Neuronal stem cell (in vitro differentiated cells): ENCODE measurements at regions not wholly inside any gene's neighbourhood (a gene's known extent, or its start where the extent isn't known, plus 50 kb on each side); places are given as distances from the start of the nearest gene placed in this dataset.

Experiments used
- DNase-seq: peaks from one replicate; pipeline ENCODE4 v3.0.0-alpha.2; 2013; ENCODE audit warnings: low spot score
- H2AFZ ChIP-seq: one replicate; pipeline ENCODE4 v1.6.1; 2013; ENCODE audit warnings: mild to moderate bottlenecking, low read length, inconsistent platforms
- H2AK5ac ChIP-seq: 2 replicates; pipeline ENCODE4 v1.6.1; 2013; ENCODE audit warnings: low read depth, mild to moderate bottlenecking, inconsistent platforms, low read length, moderate library complexity, mixed read lengths
- H2BK120ac ChIP-seq: 2 replicates; pipeline ENCODE4 v1.6.1; 2013; ENCODE audit warnings: low read depth, mild to moderate bottlenecking, inconsistent platforms, low read length, moderate library complexity, mixed read lengths
- H2BK12ac ChIP-seq: one replicate; pipeline ENCODE4 v1.6.1; 2013; ENCODE audit warnings: low read length, inconsistent platforms
- H2BK15ac ChIP-seq: 2 replicates; pipeline ENCODE4 v1.6.1; 2013; ENCODE audit warnings: mild to moderate bottlenecking, low read length, inconsistent platforms, mixed read lengths
- H2BK5ac ChIP-seq: one replicate; pipeline ENCODE4 v1.6.1; 2013; ENCODE audit warnings: inconsistent platforms, mild to moderate bottlenecking, low read length, moderate library complexity
- H3K14ac ChIP-seq: one replicate; pipeline ENCODE4 v1.6.1; 2013; ENCODE audit warnings: low read length, inconsistent platforms
- H3K18ac ChIP-seq: 2 replicates; pipeline ENCODE4 v1.6.1; 2013; ENCODE audit warnings: low read length, inconsistent platforms
- H3K23ac ChIP-seq: 2 replicates; pipeline ENCODE4 v1.6.1; 2013; ENCODE audit warnings: low read depth, mild to moderate bottlenecking, mixed read lengths, low read length, inconsistent platforms; ENCODE audit not compliant: poor library complexity
- H3K27ac ChIP-seq: replicated peaks from 3 replicates; pipeline ENCODE4 v1.5.1; 2013; ENCODE audit warnings: low read length, inconsistent platforms
- H3K27me3 ChIP-seq, 3 experiments: 2 replicates each; pipeline ENCODE4 v1.6.1; 2013; ENCODE audit warnings: low read length in 3 of 3, mild to moderate bottlenecking in 2 of 3, inconsistent platforms in 1 of 3, low read depth in 1 of 3, mixed read lengths in 1 of 3, moderate library complexity in 1 of 3; ENCODE audit not compliant: control insufficient read depth in 3 of 3, insufficient read depth in 3 of 3
- H3K36me3 ChIP-seq, 2 donors: replicated peaks in 1 of 2; 2 replicates each; pipeline ENCODE4 v1.6.1; 2013; ENCODE audit warnings: low read length in 2 of 2; ENCODE audit not compliant: control insufficient read depth in 2 of 2, insufficient read depth in 2 of 2
- H3K4ac ChIP-seq: 2 replicates; pipeline ENCODE4 v1.6.1; 2013; ENCODE audit warnings: inconsistent platforms, mild to moderate bottlenecking, low read length, moderate library complexity
- H3K4me1 ChIP-seq, 2 donors: 1 replicate in 1 of 2; 2 replicates in 1 of 2; pipeline ENCODE4 v1.6.1; 2013; ENCODE audit warnings: low read length in 2 of 2, low read depth in 1 of 2; ENCODE audit not compliant: control insufficient read depth in 2 of 2, insufficient read depth in 1 of 2
- H3K4me2 ChIP-seq: one replicate; pipeline ENCODE4 v1.6.1; 2013; ENCODE audit warnings: mild to moderate bottlenecking, low read length, inconsistent platforms; ENCODE audit not compliant: insufficient read depth, poor library complexity, severe bottlenecking
- H3K4me3 ChIP-seq, 2 donors: 2 replicates each; pipeline ENCODE4 v1.5.1; 2013; ENCODE audit warnings: low read length in 2 of 2, mild to moderate bottlenecking in 2 of 2, inconsistent platforms in 1 of 2, moderate library complexity in 1 of 2
- H3K79me1 ChIP-seq: one replicate; pipeline ENCODE4 v1.6.1; 2013; ENCODE audit warnings: low read depth, mild to moderate bottlenecking, inconsistent platforms, low read length, moderate library complexity
- H3K9ac ChIP-seq: one replicate; pipeline ENCODE4 v1.6.1; 2013; ENCODE audit warnings: mild to moderate bottlenecking, low read depth, low read length, inconsistent platforms; ENCODE audit not compliant: poor library complexity
- H3K9me3 ChIP-seq, 2 donors: replicated peaks in 1 of 2; 2 replicates each; pipeline versions ENCODE3 to v1.6.1; 2013; ENCODE audit warnings: low read length in 2 of 2, mild to moderate bottlenecking in 2 of 2, inconsistent platforms in 1 of 2, low read depth in 1 of 2, mixed read lengths in 1 of 2, moderate library complexity in 1 of 2; ENCODE audit not compliant: control insufficient read depth in 2 of 2, insufficient read depth in 1 of 2
- H4K8ac ChIP-seq: one replicate; pipeline ENCODE4 v1.6.1; 2013; ENCODE audit warnings: low read depth, mild to moderate bottlenecking, inconsistent platforms, low read length, moderate library complexity
- H4K91ac ChIP-seq: one replicate; pipeline ENCODE4 v1.6.1; 2013; ENCODE audit warnings: low read length, low read depth, mild to moderate bottlenecking, inconsistent platforms; ENCODE audit not compliant: poor library complexity
- WGBS, 2 donors: extraction: QIAGEN DNeasy Blood & Tissue Kit; methylation state at CpG; one replicate each; pipeline ENCODE4 v1.1.7; 2013; ENCODE audit warnings: missing lambda C conversion rate in 2 of 2, mixed read lengths in 1 of 2; ENCODE audit not compliant: insufficient read length in 2 of 2, insufficient replicate concordance in 1 of 2; ENCODE audit errors: extremely low coverage in 2 of 2; 5-methylcytosine and 5-hydroxymethylcytosine counted together

- Histone ChIP-seq H3K4me1 (peaks cover 0 to 2% of the 10 kb centered on the region in 2 donors), H3K36me3 (no peaks in the 10 kb centered on the region), H3K4me3 (no peak overlapping the region), H3K23ac (no peak overlapping the region), H2BK12ac (no peak overlapping the region), H4K8ac (no peak overlapping the region), H3K14ac (no peak overlapping the region), H3K79me1 (no peaks in the 10 kb centered on the region), H3K9me3 (no peaks in the 10 kb centered on the region), H3K18ac (no peak overlapping the region), H2AFZ (no peak overlapping the region), H2BK15ac (no peak overlapping the region), H3K4me2 (no peak overlapping the region), H3K9ac (no peak overlapping the region), H3K4ac (no peak overlapping the region), H2BK5ac (no peak overlapping the region), H3K27me3 (no peaks in the 10 kb centered on the region), H3K27ac (no peak overlapping the region), H4K91ac (no peak overlapping the region), H2AK5ac (no peak overlapping the region), H2BK120ac (no peak overlapping the region)
- no CpG with 5 or more reads among the region's 4 CpGs for WGBS, 2 donors
- no peak for DNase-seq
Measured at GRCh38 chr1:213697192-213697802, 290.5 kb upstream of the PROX1 start.

GRCh38 chr1:213698092-213698702 lies 289.6 kb upstream of the PROX1 start:
- Histone ChIP-seq H3K4me2 (no peak overlapping the region), H4K91ac (no peak overlapping the region), H3K9ac (no peak overlapping the region), H3K27ac (no peak overlapping the region), H3K4me1 (peaks cover 0 to 2% of the 10 kb centered on the region in 2 donors), H3K4ac (no peak overlapping the region), H2AFZ (no peak overlapping the region), H2BK5ac (no peak overlapping the region), H3K9me3 (no peaks in the 10 kb centered on the region), H3K14ac (no peak overlapping the region), H3K4me3 (no peak overlapping the region), H3K18ac (no peak overlapping the region), H3K79me1 (no peaks in the 10 kb centered on the region), H2AK5ac (no peak overlapping the region), H2BK120ac (no peak overlapping the region), H3K36me3 (no peaks in the 10 kb centered on the region), H3K27me3 (no peaks in the 10 kb centered on the region), H2BK15ac (no peak overlapping the region), H4K8ac (no peak overlapping the region), H2BK12ac (no peak overlapping the region), H3K23ac (no peak overlapping the region)
- no CpG with 5 or more reads among the region's 5 CpGs for WGBS, 2 donors
- DNase-seq: no peak

GRCh38 chr1:213702703-213703102 lies 285.1 kb upstream of the PROX1 start:
- H3K27me3 ChIP-seq: no peaks in the 10 kb centered on the region
- H3K4ac ChIP-seq: no peak overlapping the region
- H3K9ac ChIP-seq: no peak overlapping the region
- no peak overlapping the region for H2BK12ac ChIP-seq
- no peak overlapping the region for H2BK5ac ChIP-seq
- H3K14ac ChIP-seq: no peak overlapping the region
- H4K8ac ChIP-seq: no peak overlapping the region
- no peak overlapping the region for H2BK120ac ChIP-seq
- H3K4me1 ChIP-seq: no peaks in the 10 kb centered on the region
- H3K27ac ChIP-seq: no peak overlapping the region
- no peak overlapping the region for H2BK15ac ChIP-seq
- no peak overlapping the region for H2AK5ac ChIP-seq
- no peak overlapping the region for H3K23ac ChIP-seq
- H3K18ac ChIP-seq: no peak overlapping the region
- no peak for DNase-seq
- no peak overlapping the region for H2AFZ ChIP-seq
- no peak overlapping the region for H3K4me2 ChIP-seq
- no peaks in the 10 kb centered on the region for H3K79me1 ChIP-seq
- H4K91ac ChIP-seq: no peak overlapping the region
- H3K36me3 ChIP-seq: no peaks in the 10 kb centered on the region
- no peak overlapping the region for H3K4me3 ChIP-seq
- no peaks in the 10 kb centered on the region for H3K9me3 ChIP-seq

- Histone ChIP-seq H3K4me1 (no peaks in the 10 kb centered on the region), H2AFZ (no peak overlapping the region), H3K4me3 (no peak overlapping the region), H3K9ac (no peak overlapping the region), H3K23ac (no peak overlapping the region), H2BK15ac (no peak overlapping the region), H4K91ac (no peak overlapping the region), H3K27me3 (no peaks in the 10 kb centered on the region), H3K4me2 (no peak overlapping the region), H2BK5ac (no peak overlapping the region), H2AK5ac (peak overlapping the region; percentile 78), H3K4ac (no peak overlapping the region), H3K18ac (no peak overlapping the region), H3K9me3 (no peaks in the 10 kb centered on the region), H3K14ac (no peak overlapping the region), H2BK12ac (no peak overlapping the region), H2BK120ac (no peak overlapping the region), H3K27ac (no peak overlapping the region), H3K36me3 (no peaks in the 10 kb centered on the region), H4K8ac (no peak overlapping the region), H3K79me1 (no peaks in the 10 kb centered on the region)
- no peak for DNase-seq
- WGBS, 2 donors: no CpG with 5 or more reads among the region's 3 CpGs
Measured at GRCh38 chr1:213704941-213705340, 282.8 kb upstream of the PROX1 start.
